ENCODE measurements at regions not wholly inside any gene's neighbourhood (a gene's known extent, or its start where the extent isn't known, plus 50 kb on each side); places are given as distances from the start of the nearest gene placed in this dataset.

GRCh38 chr3:24673596-24673995 lies 178.9 kb upstream of the THRB start:
- Histone ChIP-seq H3K4me2 (ENCODE audit: control insufficient read depth, insufficient read depth) (no peak overlapping the region), H3K36me3 (ENCODE audit: control insufficient read depth in 2 of 2, insufficient read depth in 2 of 2, low read length in 1 of 2) (no peaks in the 10 kb centered on the region), H3K9ac (ENCODE audit: control insufficient read depth, insufficient read depth, low read length) (no peak overlapping the region), H4K20me1 (ENCODE audit: control insufficient read depth, insufficient read depth) (no peaks in the 10 kb centered on the region), H2AFZ (ENCODE audit: control insufficient read depth, low read depth, low read length) (no peak overlapping the region), H3K4me3 (no peak overlapping the region), H3K27ac (ENCODE audit: control insufficient read depth, insufficient read depth) (no peak overlapping the region), H3K79me2 (ENCODE audit: control insufficient read depth, insufficient read depth, low read length) (no peaks in the 10 kb centered on the region), H3K27me3 (replicated peaks in 1 of 2; ENCODE audit: control insufficient read depth in 2 of 2, insufficient read depth in 2 of 2, low read length in 1 of 2) (no peaks in the 10 kb centered on the region; a peak in 1 of 4 replicates), H3K4me1 (ENCODE audit: control insufficient read depth, insufficient read depth, low read length) (no peaks in the 10 kb centered on the region), H3K9me3 (replicated peaks; ENCODE audit: control insufficient read depth, insufficient read depth, low read length) (no peaks in the 10 kb centered on the region)
- no TSS peak for BruUV-seq (replicated peaks)
- ATAC-seq (no peak), DNase-seq (ENCODE audit: low read depth, low spot score) (no peak), FAIRE-seq (no peak)
- intact Hi-C loops (cut with micrococcal nuclease; ENCODE audit: unreplicated experiment), result no loop called here
- ChIA-PET SMC1A (ENCODE audit: uncharacterized antibody, unreplicated experiment) (interaction anchor here (0.6 kb wide), 1 partner anchor 490 kb away, joined by 3 read pairs; no protein-coding TSS in a partner anchor), RAD21 (ENCODE audit: unreplicated experiment) (no interaction called here), CTCF (interaction anchor here (1.2 kb wide), 1 partner anchor 8 kb away, joined by 6 read pairs; no protein-coding TSS in a partner anchor), POLR2A (no interaction called here)
- 0% methylated on average over 1 of the region's 1 CpG for WGBS (ENCODE audit: insufficient coverage, insufficient replicate concordance, low lambda C conversion rate, missing lambda C conversion rate)
- in situ Hi-C loops (cut with MboI), result no loop called here
- no peak for TF ChIP-seq POU2F2 (IDR thresholded peaks at IDR 0.05; ENCODE audit: borderline replicate concordance, low read depth, low read length)
- TF ChIP-seq FOXK2 (IDR thresholded peaks at IDR 0.05), result no peak
- TF ChIP-seq, protein P1, sequence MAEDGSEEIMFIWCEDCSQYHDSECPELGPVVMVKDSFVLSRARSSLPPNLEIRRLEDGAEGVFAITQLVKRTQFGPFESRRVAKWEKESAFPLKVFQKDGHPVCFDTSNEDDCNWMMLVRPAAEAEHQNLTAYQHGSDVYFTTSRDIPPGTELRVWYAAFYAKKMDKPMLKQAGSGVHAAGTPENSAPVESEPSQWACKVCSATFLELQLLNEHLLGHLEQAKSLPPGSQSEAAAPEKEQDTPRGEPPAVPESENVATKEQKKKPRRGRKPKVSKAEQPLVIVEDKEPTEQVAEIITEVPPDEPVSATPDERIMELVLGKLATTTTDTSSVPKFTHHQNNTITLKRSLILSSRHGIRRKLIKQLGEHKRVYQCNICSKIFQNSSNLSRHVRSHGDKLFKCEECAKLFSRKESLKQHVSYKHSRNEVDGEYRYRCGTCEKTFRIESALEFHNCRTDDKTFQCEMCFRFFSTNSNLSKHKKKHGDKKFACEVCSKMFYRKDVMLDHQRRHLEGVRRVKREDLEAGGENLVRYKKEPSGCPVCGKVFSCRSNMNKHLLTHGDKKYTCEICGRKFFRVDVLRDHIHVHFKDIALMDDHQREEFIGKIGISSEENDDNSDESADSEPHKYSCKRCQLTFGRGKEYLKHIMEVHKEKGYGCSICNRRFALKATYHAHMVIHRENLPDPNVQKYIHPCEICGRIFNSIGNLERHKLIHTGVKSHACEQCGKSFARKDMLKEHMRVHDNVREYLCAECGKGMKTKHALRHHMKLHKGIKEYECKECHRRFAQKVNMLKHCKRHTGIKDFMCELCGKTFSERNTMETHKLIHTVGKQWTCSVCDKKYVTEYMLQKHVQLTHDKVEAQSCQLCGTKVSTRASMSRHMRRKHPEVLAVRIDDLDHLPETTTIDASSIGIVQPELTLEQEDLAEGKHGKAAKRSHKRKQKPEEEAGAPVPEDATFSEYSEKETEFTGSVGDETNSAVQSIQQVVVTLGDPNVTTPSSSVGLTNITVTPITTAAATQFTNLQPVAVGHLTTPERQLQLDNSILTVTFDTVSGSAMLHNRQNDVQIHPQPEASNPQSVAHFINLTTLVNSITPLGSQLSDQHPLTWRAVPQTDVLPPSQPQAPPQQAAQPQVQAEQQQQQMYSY (CRISPR knock-in tag; IDR thresholded peaks at IDR 0.05), result no peak
- no peak for TF ChIP-seq ZBED1 (IDR thresholded peaks at IDR 0.05; ENCODE audit: borderline replicate concordance)
- no peak for TF ChIP-seq ZNF592 (IDR thresholded peaks at IDR 0.05)
- no peak for TF ChIP-seq CHD1 (IDR thresholded peaks at IDR 0.05; ENCODE audit: low read depth, low read length)
- TF ChIP-seq EP300 (IDR thresholded peaks at IDR 0.05; ENCODE audit: borderline replicate concordance in 1 of 2, control insufficient read depth in 1 of 2, low read depth in 2 of 2, low read length in 2 of 2), result no peak
- no peak for TF ChIP-seq ELK1 (IDR thresholded peaks at IDR 0.05; ENCODE audit: low read depth, low read length)
- no peak for TF ChIP-seq BCL3 (IDR thresholded peaks at IDR 0.05; ENCODE audit: borderline replicate concordance, insufficient read depth, low read depth, low read length, poor library complexity, severe bottlenecking)
- TF ChIP-seq STAT3 (IDR thresholded peaks at IDR 0.05; ENCODE audit: low read depth, low read length), result no peak
- no peak for TF ChIP-seq NR2C1 (IDR thresholded peaks at IDR 0.05)
- TF ChIP-seq SMARCA5 (IDR thresholded peaks at IDR 0.05), result no peak
- TF ChIP-seq, protein P2, sequence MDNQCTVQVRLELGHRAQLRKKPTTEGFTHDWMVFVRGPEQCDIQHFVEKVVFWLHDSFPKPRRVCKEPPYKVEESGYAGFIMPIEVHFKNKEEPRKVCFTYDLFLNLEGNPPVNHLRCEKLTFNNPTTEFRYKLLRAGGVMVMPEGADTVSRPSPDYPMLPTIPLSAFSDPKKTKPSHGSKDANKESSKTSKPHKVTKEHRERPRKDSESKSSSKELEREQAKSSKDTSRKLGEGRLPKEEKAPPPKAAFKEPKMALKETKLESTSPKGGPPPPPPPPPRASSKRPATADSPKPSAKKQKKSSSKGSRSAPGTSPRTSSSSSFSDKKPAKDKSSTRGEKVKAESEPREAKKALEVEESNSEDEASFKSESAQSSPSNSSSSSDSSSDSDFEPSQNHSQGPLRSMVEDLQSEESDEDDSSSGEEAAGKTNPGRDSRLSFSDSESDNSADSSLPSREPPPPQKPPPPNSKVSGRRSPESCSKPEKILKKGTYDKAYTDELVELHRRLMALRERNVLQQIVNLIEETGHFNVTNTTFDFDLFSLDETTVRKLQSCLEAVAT (IDR thresholded peaks at IDR 0.05), result no peak

Measured in GM12878 (cell line).